NCI-H510A (cell line): ENCODE measurements at regions not wholly inside any gene's neighbourhood (a gene's known extent, or its start where the extent isn't known, plus 50 kb on each side); places are given as distances from the start of the nearest gene placed in this dataset.

Source experiments
- DNase-seq: peaks from one replicate; lab custom pipeline; 2025; lab: John Stamatoyannopoulos, UW

GRCh38 chr10:90125456-90126255 is 424.3 kb downstream of the KIF20B start:
- no peak for DNase-seq

- DNase-seq, result no peak
These were observed 424.8 kb downstream of the KIF20B start for GRCh38 chr10:90126256-90126595.

- DNase-seq, result no peak
These were observed 429.1 kb downstream of the KIF20B start for GRCh38 chr10:90130321-90131086.

- no peak for DNase-seq
These were observed 432.2 kb downstream of the KIF20B start for GRCh38 chr10:90133606-90134005.

- DNase-seq, result no peak
These were observed 435.4 kb downstream of the KIF20B start for GRCh38 chr10:90136731-90137316.

GRCh38 chr10:90138844-90139243 is 437.5 kb downstream of the KIF20B start:
- DNase-seq, result no peak

GRCh38 chr10:90141791-90142190 is 440.4 kb downstream of the KIF20B start:
- DNase-seq, result no peak

GRCh38 chr10:90143937-90144336 is 442.5 kb downstream of the KIF20B start:
- DNase-seq, result no peak

GRCh38 chr10:90148116-90148855 is 446.9 kb downstream of the KIF20B start:
- no peak for DNase-seq

- no peak for DNase-seq
These were observed 448.2 kb downstream of the KIF20B start for GRCh38 chr10:90149563-90149962.

GRCh38 chr10:90162271-90162853 is 461.0 kb downstream of the KIF20B start:
- no peak for DNase-seq

- DNase-seq, result no peak
These were observed 466.0 kb downstream of the KIF20B start for GRCh38 chr10:90167174-90168064.

GRCh38 chr10:90168244-90168643 is 466.9 kb downstream of the KIF20B start:
- DNase-seq, result no peak

- DNase-seq, result no peak
These were observed 469.8 kb downstream of the KIF20B start for GRCh38 chr10:90171014-90171722.

GRCh38 chr10:90174531-90174930 is 473.1 kb downstream of the KIF20B start:
- DNase-seq, result no peak

GRCh38 chr10:90175161-90175681 is 473.8 kb downstream of the KIF20B start:
- DNase-seq, result no peak

- no peak for DNase-seq
These were observed 478.5 kb downstream of the KIF20B start for GRCh38 chr10:90179696-90180407.

- no peak for DNase-seq
These were observed 479.7 kb downstream of the KIF20B start for GRCh38 chr10:90180886-90181691.

- DNase-seq, result no peak
These were observed 491.4 kb downstream of the KIF20B start for GRCh38 chr10:90192825-90193224.
